ENCODE measurements at regions not wholly inside any gene's neighbourhood (a gene's known extent, or its start where the extent isn't known, plus 50 kb on each side); places are given as distances from the start of the nearest gene placed in this dataset.

- ChIA-PET POLR2A (no interaction called here), CTCF (interaction anchor here (0.9 kb wide), 1 partner anchor 108 kb away, joined by 3 read pairs; no protein-coding TSS in a partner anchor)
- H3K4me3 ChIP-seq (ENCODE audit: control extremely low read depth in 1 of 5, extremely low read depth in 1 of 5, insufficient read depth in 1 of 5, low read depth in 2 of 5, low read length in 4 of 5): peak overlapping the region in 1 of 5 experiments; percentile 18
- H3K4me1 ChIP-seq (ENCODE audit: control insufficient read depth in 2 of 2, insufficient read depth in 2 of 2, low read length in 2 of 2): peaks cover 18 to 21% of the 10 kb centered on the region in 2 donors
- DNase-seq (peak; percentile 38), ATAC-seq (ENCODE audit: low read depth) (peak; percentile 47)
- H3K27ac Mint-ChIP-seq: peak overlapping the region; percentile 64
- H3K4me1 Mint-ChIP-seq: peaks cover 30% of the 10 kb centered on the region
- no peaks in the 10 kb centered on the region for H3K27me3 Mint-ChIP-seq
- H3K9me3 ChIP-seq (ENCODE audit: control extremely low read depth in 1 of 3, control insufficient read depth in 2 of 3, insufficient read depth in 1 of 3, low read length in 2 of 3): no peaks in the 10 kb centered on the region
- peak overlapping the region; percentile 62 for H3K4me2 ChIP-seq (replicated peaks; ENCODE audit: low read depth, low read length, poor library complexity, severe bottlenecking)
- H3K4me3 Mint-ChIP-seq: peak overlapping the region; percentile 70
- no peak overlapping the region for H2AFZ ChIP-seq (ENCODE audit: insufficient read depth, low read depth, low read length, poor library complexity, severe bottlenecking)
- H4K20me1 ChIP-seq (ENCODE audit: control insufficient read depth, insufficient read depth, low read length, poor library complexity, severe bottlenecking): no peaks in the 10 kb centered on the region
- H3K9ac ChIP-seq (ENCODE audit: low read length): peak overlapping the region; percentile 14
- H3K79me2 ChIP-seq (ENCODE audit: control insufficient read depth, insufficient read depth, low read length): no peaks in the 10 kb centered on the region
- TF ChIP-seq EZH2 (IDR thresholded peaks at IDR 0.05; ENCODE audit: borderline replicate concordance, insufficient read depth, low read depth, low read length, poor library complexity, severe bottlenecking) (no peak), CTCF (IDR thresholded peaks at IDR 0.05) (no peak)
- intact Hi-C loops (cut with micrococcal nuclease): loop anchor here (5.0 to 10.0 kb wide), 2 partner anchors 43 to 50 kb away; no protein-coding TSS in a partner anchor
- H3K36me3 ChIP-seq (replicated peaks in 1 of 2; ENCODE audit: control extremely low read depth in 1 of 2, control insufficient read depth in 1 of 2, extremely low read depth in 1 of 2, insufficient read depth in 2 of 2, low read length in 1 of 2): no peaks in the 10 kb centered on the region
- H3K27me3 ChIP-seq (replicated peaks in 1 of 4; ENCODE audit: control extremely low read depth in 1 of 4, control insufficient read depth in 3 of 4, insufficient read depth in 4 of 4, low read length in 3 of 4): no peaks in the 10 kb centered on the region
- no peaks in the 10 kb centered on the region for H3K9me3 Mint-ChIP-seq (ENCODE audit: insufficient read depth)
- peak overlapping the region in 1 of 2 donors; percentile 23 for H3K27ac ChIP-seq (ENCODE audit: low read length in 2 of 2)
Measured at GRCh38 chr2:145644820-145645302, 1124.9 kb upstream of the ZEB2 start.

GRCh38 chr2:145638675-145639074, 1118.8 kb upstream of the ZEB2 start:
- Histone ChIP-seq H3K79me2 (ENCODE audit: control insufficient read depth, insufficient read depth, low read length) (no peaks in the 10 kb centered on the region), H3K9me3 (ENCODE audit: control extremely low read depth in 1 of 3, control insufficient read depth in 2 of 3, insufficient read depth in 1 of 3, low read length in 2 of 3) (no peaks in the 10 kb centered on the region), H2AFZ (ENCODE audit: insufficient read depth, low read depth, low read length, poor library complexity, severe bottlenecking) (no peak overlapping the region), H3K36me3 (replicated peaks in 1 of 2; ENCODE audit: control extremely low read depth in 1 of 2, control insufficient read depth in 1 of 2, extremely low read depth in 1 of 2, insufficient read depth in 2 of 2, low read length in 1 of 2) (no peaks in the 10 kb centered on the region), H3K4me3 (ENCODE audit: control extremely low read depth in 1 of 5, extremely low read depth in 1 of 5, insufficient read depth in 1 of 5, low read depth in 2 of 5, low read length in 4 of 5) (no peak overlapping the region), H3K4me1 (ENCODE audit: control insufficient read depth in 2 of 2, insufficient read depth in 2 of 2, low read length in 2 of 2) (peaks cover 8 to 16% of the 10 kb centered on the region in 2 donors), H3K4me2 (replicated peaks; ENCODE audit: low read depth, low read length, poor library complexity, severe bottlenecking) (peak overlapping the region; percentile 28), H3K27ac (ENCODE audit: low read length in 2 of 2) (no peak overlapping the region), H4K20me1 (ENCODE audit: control insufficient read depth, insufficient read depth, low read length, poor library complexity, severe bottlenecking) (no peaks in the 10 kb centered on the region), H3K9ac (ENCODE audit: low read length) (no peak overlapping the region), H3K27me3 (replicated peaks in 1 of 4; ENCODE audit: control extremely low read depth in 1 of 4, control insufficient read depth in 3 of 4, insufficient read depth in 4 of 4, low read length in 3 of 4) (no peaks in the 10 kb centered on the region)
- POLR2A ChIA-PET: no interaction called here
- Mint-ChIP-seq H3K4me1 (peaks cover 24% of the 10 kb centered on the region), H3K4me3 (no peak overlapping the region), H3K27me3 (no peaks in the 10 kb centered on the region), H3K9me3 (ENCODE audit: insufficient read depth) (no peaks in the 10 kb centered on the region), H3K27ac (no peak overlapping the region)
- ATAC-seq (ENCODE audit: low read depth): peak; percentile 54
- peak; percentile 34 for DNase-seq
- intact Hi-C loops (cut with micrococcal nuclease): no loop called here
- CTCF ChIA-PET: no interaction called here
- no CpG with 5 or more reads among the region's 2 CpGs for WGBS (ENCODE audit: insufficient coverage)
- TF ChIP-seq CTCF (IDR thresholded peaks at IDR 0.05) (no peak), EZH2 (IDR thresholded peaks at IDR 0.05; ENCODE audit: borderline replicate concordance, insufficient read depth, low read depth, low read length, poor library complexity, severe bottlenecking) (no peak)
